Left kidney (tissue), 1 donor: ENCODE measurements at regions not wholly inside any gene's neighbourhood (a gene's known extent, or its start where the extent isn't known, plus 50 kb on each side); places are given as distances from the start of the nearest gene placed in this dataset.
"Not testable (repeated sequence)": the region's sequence is repeated elsewhere in the genome, so short reads cannot be mapped to it uniquely, and the experiment has no call there.

Experiments used
- DNase-seq: peaks from one replicate; pipeline ENCODE4 v3.0.0-alpha.2; 2013

DNA sequence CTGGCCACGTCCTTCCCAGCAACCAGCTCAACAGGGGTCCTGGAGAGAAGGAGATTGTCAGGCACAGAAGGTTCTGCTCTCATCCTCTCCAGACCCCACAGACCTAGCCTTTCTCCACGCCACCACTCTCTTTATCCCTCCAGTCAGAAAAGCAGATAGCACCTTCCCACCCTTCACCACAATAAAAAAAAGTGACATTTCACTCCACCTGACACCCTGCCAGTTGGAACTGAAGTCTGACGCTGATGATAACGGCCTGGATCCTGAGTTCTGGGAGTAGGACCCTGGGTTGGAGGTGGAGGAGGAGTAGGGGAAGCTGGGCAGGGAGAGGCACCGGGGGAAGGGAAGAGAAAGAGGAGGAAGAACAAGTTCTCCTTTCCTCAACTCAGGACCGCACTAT is 127.5 kb upstream of the ANO1 start:
- DNase-seq, result no peak

DNA sequence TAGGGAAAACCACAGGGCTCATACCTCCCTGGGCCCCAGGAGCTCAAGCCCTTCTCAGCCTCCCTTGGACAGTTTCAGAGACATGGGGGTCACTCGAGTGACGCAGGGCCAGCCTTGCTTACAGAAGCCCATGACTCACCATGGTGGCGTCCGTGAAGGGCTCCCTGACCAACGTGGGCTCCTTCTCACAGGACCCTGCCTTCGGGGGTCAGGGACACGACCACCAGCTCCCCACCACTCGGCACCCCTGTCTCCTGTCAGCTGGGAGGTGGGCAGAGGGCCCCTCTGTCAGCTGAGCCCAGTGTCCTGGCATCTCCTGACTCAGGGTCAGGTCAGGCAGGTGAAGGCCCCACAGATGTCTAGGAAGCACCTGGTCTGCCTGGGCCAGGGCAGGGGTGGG is 126.3 kb upstream of the ANO1 start:
- DNase-seq, result no peak

- DNase-seq, result not testable (repeated sequence)
These were observed 125.7 kb upstream of the ANO1 start for GRCh38 chr11:69952229-69952975.

- no peak for DNase-seq
These were observed 124.8 kb upstream of the ANO1 start for GRCh38 chr11:69953356-69953755.

DNA sequence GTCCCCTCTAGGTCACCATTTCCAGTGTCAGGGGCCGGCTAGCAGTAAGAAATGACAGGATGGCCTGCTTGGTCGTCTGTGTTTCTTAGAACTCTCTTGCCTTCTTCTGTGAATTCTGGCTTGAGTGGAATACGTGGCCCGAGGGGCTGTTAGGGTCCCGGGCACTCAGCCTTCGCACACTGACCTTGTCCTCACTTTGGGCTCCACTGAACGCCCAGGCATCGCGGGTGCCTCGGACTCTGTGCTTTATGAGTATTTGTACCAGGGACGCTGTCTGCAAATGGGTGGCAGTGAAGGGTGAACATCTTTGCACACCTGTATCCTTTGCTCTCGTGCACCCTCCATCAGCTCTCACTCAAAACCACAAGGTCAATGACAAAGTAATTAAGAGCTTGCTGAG is 123.4 kb upstream of the ANO1 start:
- no peak for DNase-seq

DNA sequence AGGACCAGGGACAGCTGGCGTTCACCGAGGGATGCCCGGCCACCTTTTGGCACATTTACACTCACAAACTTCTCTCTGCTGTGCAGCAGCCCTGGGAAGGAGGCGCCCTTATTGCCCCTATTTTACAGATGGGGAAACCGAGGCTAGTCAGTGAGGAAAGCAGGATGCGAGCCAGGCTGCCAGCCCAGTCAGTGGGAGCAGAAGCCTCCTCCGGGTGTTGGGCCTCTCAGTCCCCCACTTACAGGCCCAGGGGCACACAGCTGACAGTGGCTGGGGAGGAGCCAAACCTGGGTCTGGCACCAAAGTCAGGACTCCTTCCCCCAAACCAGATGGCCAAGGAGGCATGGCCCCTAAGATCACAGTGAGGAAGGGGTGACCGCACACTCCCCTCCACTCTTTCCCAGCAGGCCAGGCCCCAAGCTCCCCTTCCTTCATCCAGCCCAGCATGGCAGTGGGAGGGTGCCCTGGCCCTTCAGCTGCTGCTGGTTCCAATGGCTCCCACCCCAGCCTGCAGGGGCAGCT is 121.4 kb upstream of the ANO1 start:
- DNase-seq, result no peak

DNA sequence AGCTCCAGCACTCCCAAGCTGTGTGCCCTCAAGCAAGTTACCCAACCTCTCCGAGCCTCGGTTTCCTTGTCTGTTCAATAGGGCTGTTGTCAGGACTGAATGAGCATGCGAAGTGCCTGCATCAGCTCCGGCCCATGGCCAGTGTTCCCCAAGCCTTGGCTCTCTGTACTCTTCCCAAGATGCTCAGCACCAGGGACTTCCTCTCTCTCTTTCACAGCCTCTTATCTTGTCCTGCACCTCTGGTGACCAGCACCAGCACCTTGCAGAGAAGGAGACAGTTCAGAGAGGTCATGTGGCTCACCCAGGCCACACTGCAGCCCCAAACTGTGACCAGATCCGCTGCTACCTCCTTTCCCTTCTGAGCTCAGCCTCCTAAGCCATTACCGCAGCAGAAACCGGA is 120.3 kb upstream of the ANO1 start:
- no peak for DNase-seq

- DNase-seq, result no peak
These were observed 119.8 kb upstream of the ANO1 start for GRCh38 chr11:69958308-69958707.

GRCh38 chr11:69959461-69959860 is 118.7 kb upstream of the ANO1 start:
- DNase-seq, result no peak

DNA sequence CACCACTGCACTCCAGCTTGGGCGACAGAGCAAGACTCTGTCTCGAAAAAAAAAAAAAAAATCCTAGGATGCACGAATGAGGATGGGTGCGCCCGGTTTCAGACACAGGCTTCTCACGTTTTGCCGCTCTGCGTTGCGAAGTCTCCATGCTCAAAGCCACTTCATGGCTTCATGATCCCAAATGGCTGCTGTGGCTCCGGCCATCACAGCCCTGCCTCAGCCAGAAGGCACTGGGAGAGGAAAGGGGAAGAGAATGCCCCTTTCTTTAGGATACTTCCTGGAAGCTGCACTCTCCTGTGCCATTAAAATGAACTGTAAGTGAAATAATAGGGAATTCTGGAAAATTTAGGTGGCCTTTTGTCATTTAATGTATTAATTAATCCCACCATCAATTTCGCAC is 116.4 kb upstream of the ANO1 start:
- DNase-seq, result no peak

GRCh38 chr11:69962152-69962551 is 116.0 kb upstream of the ANO1 start:
- no peak for DNase-seq

GRCh38 chr11:69963533-69964246 is 114.4 kb upstream of the ANO1 start:
- DNase-seq, result peak; percentile 62

- no peak for DNase-seq
These were observed 113.9 kb upstream of the ANO1 start for GRCh38 chr11:69964247-69964643.

- no peak for DNase-seq
These were observed 112.1 kb upstream of the ANO1 start for GRCh38 chr11:69965821-69966582.

DNA sequence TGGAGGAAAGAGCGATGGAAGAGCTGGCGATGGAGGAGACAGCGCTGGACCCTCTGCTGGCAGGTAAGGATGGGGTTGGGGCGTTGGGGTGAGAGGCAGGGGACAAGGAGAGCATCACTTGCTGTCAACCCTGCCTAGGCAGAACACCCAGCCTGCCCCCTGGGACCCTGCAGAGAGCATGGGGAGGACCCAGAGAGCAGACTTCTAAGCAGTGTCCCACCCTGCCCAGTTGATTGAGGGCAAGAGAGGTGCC is 111.6 kb upstream of the ANO1 start:
- DNase-seq, result no peak

- no peak for DNase-seq
These were observed 111.1 kb upstream of the ANO1 start for GRCh38 chr11:69966910-69967483.

DNA sequence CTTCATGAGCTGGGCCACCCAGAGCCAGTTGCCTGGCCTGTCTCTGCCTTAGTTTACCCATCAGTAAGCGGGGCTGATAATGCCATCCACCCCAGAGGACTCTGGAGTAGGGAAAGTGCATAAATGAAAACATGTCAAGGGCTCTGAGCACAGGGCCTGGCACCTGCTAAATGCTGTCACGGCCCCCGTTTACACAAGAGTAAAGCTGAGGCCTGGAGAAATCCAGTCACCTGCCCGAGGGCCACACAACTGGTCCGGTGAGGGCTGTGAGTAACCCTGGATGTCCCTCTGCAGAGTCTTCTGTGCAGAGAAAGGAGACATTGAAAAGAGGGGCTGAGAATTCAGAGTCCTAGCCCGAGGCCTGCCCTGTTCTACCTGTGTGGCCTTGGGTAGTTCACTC is 110.6 kb upstream of the ANO1 start:
- no peak for DNase-seq

- no peak for DNase-seq
These were observed 109.4 kb upstream of the ANO1 start for GRCh38 chr11:69968396-69969347.

DNA sequence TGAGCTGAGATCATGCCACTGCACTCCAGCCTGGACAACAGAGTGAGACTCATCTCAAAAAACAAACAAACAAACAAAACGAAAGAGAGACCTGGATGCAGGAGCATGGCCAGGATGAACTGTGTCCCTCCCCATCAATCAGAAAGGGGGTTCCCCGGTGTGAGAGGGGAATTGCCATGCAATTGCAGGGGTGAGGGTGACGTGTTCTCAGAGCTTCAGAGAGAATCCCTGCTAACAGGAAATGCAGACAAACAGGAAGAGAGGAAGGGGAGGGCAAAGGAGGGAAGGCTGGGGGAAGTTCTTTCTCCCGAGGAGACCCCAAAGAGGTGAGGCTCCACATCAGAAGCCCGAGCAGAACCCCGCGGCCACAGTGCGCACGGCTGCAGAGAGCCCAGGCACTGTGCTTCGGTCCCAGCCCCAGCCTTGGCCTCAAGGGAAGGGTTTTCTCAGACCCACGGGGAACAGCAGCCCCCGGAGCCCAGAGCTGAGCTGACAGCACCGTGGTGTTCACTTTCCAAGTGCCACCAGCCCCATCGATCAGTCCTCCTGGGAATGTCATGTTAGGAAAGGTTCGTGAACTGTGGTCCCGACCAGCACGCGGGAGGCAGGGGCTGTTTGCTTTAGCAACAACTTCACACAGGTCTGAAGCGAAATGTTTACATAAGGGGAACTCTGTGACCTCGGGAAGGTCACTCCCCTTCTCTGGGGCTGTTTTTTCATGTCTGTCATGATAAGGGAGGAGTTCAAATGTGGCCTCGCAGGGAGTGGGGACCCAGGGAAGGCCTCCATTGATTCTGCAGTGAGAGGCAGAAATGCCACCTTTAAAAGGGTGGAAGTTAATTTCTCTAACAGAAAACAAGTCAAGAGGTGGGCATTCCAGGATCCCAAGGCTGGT is 108.0 kb upstream of the ANO1 start:
- DNase-seq, result no peak

DNA sequence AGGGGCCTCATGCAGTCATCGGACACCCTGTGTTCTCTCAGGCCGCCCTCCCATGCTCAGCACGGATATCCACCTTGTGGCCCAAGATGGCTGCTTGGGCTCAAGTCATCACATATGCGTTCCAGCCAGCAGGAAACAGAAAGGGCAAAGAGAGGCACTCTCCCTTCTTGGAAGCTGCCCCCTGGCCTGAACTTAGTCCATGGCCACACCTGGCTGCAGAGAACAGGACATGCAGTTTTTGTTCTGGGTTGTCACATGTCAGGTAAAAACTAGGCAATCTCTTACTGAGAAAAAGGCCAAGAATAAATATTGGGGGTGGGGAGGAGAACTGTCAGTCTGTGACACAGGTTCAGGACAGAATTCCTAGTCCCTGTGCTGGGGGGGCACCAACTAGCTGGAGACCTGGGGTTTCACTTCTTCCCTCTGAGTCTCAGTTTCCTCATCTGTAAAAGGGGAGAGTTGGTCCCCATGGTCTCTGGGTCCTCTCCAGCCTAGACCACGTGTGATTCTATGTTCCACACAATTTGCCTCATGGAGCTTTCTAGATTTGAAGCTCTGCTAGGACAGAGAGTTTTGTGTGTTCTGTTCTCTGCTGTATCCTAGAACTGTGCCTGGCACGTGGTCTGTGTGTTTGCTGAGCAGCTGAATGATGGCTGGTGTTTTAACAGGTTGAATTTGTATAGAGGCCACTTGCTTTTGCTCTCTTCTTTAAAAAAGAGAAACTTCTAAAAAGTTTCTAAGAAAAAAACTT is 107.2 kb upstream of the ANO1 start:
- DNase-seq, result no peak
